Stimulated activated naive CD4-positive, alpha-beta T cell (primary cell): ENCODE measurements at regions not wholly inside any gene's neighbourhood (a gene's known extent, or its start where the extent isn't known, plus 50 kb on each side); places are given as distances from the start of the nearest gene placed in this dataset.
"Not testable (repeated sequence)": the region's sequence is repeated elsewhere in the genome, so short reads cannot be mapped to it uniquely, and the experiment has no call there.

ENCODE experiments used
- DNase-seq, 6 experiments: peaks; one replicate each; lab custom pipeline; 2025; lab: John Stamatoyannopoulos, UW

DNA sequence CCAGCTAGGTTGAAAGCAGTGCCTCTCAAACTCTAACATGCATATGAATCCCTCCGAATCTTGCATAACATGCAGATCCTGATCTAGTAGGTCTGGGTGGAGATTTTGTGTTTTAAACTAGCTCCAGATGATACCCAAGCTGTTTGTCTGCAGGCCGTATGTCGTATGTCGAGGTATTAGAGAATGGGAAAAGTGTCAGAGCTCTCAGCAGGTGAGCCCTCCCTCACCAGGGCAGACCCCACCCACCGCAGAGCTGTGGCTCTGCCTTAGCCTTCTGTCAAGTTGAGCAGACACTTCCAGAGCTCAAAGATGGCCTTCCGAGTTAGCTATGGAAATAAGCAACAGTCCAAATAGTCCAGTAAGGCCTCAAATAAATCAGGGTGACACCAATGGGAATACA lies 83.2 kb upstream of the MAP3K1 start:
- no peak for DNase-seq

- not testable (repeated sequence) for DNase-seq
Measured at GRCh38 chr5:56731473-56731872, 83.9 kb upstream of the MAP3K1 start.

GRCh38 chr5:56729488-56729887 lies 85.9 kb upstream of the MAP3K1 start:
- no peak for DNase-seq

DNA sequence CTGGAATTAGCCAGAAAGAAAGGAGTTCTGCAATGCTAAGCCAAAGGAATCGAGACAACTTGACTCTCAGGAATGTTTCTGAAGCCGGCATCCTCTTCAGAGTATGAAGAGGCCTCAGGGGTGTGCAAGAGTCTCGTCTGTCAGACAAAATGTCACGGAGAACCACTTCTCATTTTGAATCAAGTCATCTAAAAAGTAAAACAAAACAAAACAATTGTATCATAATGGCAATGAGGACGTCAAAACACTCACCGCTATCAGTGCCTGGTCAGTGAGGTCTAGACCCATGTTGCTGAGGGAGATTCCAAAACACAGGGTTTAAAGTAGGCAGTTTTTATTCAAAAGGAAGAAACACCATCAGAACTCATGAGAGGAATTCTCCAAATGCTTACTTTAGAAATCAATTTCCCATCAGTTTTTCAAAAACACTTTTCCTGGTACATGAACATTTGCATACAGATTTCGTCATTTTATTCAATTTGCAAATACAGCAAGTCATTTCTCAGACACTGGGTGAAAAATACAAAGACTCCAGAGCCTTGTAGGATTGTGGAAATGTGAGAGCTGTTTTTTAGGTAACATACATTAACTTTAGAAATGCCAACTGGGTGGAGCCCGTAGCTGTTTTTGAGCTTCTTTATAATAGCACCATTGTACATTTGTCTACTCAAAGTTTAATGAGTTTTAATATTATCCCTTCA lies 89.5 kb upstream of the MAP3K1 start:
- DNase-seq = no peak

- not testable (repeated sequence) for DNase-seq
Measured at GRCh38 chr5:56724857-56725256, 90.5 kb upstream of the MAP3K1 start.

- DNase-seq = no peak
Measured at GRCh38 chr5:56722317-56722716, 93.0 kb upstream of the MAP3K1 start.

DNA sequence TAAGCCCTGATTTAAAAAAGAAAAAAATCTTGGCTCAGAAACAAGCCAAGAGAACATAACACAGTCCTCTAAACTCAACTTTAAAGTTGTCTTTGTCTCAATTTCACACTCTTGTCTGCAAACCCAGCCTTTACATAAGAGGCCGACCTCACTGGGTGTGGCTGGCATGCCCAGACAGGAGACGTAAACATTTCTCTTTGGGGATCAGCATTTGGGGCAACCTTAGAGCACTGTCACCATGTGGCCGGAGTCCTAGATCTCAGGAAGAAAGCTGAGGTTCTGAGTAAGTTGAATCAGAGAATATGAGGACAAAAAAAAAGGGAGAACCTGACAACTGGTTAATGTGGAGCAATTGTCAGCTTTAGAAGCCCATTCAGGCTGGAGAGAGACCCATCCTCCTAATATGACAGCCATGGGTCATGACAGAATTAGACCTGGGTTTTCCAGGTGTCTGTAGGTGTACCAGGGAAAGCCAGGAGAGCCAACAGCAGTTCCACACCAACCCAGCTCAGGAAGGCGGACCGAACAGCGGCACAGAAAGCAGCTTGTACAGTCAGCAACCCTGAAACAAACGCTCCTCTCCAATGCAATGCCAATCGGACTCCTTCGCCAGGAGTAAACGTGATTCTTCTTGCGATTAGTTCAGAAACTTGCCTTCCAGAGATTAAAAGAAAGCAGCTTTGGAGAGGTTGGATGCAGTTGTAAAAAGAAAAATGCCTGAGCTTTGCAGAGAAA lies 97.9 kb upstream of the MAP3K1 start:
- DNase-seq = peak in 2 of 6 experiments; percentile 12 to 14

DNA sequence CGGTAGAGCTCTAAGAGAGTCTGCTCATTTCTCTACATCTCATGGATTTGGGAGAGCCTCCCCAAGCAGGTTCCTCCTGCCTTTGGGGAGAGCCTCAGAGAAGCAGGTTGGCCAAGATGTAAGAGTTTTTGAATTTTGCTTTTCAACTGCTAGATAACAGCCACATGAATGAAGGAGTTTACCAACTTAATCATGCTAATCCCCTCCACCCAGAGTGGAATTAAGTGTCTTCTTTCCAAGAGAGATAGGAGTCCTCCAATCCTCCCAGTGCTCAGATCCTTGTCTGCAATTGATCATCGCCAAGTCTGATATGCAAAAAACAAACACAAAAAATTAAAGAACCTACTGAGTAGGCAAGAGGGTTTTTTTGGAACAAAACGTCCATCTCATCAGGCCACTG lies 99.4 kb upstream of the MAP3K1 start:
- no peak for DNase-seq

DNA sequence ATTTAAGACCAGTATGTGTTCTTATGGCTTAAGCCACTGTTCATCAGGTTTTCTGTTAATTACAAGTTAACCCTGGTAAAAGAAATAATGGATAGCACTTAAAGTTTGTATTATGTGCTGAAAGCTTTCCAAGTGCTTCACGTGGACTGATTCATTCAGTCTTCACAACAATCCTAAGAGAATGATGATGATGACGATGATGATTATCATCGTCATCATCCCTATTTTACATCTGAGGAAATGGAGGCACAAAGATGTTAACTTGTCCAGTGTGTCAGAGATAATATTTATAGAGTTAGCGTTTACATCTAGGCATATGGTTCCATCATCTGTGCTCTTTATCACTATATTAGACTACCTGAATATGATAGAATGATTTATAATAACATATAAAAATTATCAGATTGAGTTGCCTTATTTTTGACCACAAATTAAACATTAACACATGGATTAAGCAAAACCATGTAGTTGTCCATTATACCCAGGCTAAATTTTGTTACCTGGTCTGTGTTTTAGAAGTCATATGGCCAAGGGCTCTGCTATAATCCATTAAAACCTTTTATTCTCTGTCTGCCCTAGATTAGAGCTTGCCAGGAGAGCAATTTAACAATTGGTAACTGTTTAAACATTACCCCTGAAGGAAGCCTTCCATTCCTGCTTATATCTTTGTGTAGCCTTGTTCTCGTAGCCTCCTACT lies 102.3 kb upstream of the MAP3K1 start:
- no peak for DNase-seq

- no peak for DNase-seq
Measured at GRCh38 chr5:56710826-56711590, 104.3 kb upstream of the MAP3K1 start.

GRCh38 chr5:56706504-56706903 lies 108.8 kb upstream of the MAP3K1 start:
- DNase-seq = no peak

GRCh38 chr5:56705217-56705616 lies 110.1 kb upstream of the MAP3K1 start:
- no peak for DNase-seq

DNA sequence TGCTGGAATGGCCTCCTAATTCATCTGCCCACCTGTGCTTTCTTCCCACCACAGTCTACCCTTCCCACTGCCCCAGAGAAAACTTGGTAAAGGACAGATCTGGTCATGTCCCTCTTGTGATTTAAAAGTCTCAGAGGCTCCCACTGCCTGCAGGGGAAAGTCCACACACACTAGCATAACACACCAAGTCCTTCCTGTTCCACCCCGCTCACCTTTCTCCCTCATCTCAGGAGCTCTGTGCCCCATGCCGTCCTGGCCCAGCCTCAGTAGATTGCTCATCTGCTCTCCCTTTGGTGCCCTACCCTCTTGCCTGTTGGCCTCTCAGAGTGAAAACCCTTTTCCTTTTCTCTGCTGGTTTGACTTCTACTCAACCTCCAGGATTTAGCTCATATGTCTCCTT lies 111.4 kb upstream of the MAP3K1 start:
- DNase-seq = no peak

DNA sequence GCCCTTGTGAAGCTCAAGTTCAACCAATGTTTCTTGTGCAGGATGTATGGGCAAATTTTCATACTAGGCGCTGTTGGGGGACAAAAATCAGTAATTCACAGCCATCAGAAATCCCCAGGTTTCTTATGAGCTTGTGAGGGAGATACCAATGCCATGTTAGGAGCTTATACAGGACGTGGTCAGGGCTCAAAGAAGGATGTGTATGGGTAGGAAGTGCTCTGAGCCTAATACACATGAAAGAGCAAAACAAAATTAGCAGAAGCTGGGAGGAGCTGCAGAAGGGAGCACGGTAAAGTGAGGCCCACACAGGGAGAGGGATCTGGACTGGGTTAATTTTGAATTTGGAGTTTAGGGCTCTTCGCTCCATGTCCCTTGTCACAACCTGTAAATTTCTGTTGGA lies 114.6 kb upstream of the MAP3K1 start:
- DNase-seq = peak in 2 of 6 experiments; percentile 1 to 12

DNA sequence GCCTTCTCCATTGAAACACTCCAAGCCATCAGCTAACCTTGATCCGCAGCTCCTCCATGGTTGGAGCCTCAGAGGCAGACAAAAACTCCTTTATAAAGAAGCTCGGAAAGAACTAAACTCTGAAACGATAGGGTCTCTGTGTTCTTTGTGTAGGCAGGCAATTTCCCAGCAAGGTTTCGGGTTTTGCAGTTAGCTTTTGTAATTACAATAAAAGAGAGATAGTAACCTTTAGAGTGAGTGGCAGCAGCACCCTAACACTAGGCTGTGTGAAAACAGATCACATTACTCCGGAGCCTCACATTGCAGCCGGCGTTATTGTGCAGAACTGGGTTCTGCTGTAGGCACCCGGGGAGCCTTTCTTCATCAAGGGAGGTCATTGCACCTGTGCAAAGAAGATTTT lies 115.8 kb upstream of the MAP3K1 start:
- DNase-seq = no peak

- peak in 2 of 6 experiments; percentile 9 to 22 for DNase-seq
Measured at GRCh38 chr5:56698463-56699381, 116.6 kb upstream of the MAP3K1 start.

DNA sequence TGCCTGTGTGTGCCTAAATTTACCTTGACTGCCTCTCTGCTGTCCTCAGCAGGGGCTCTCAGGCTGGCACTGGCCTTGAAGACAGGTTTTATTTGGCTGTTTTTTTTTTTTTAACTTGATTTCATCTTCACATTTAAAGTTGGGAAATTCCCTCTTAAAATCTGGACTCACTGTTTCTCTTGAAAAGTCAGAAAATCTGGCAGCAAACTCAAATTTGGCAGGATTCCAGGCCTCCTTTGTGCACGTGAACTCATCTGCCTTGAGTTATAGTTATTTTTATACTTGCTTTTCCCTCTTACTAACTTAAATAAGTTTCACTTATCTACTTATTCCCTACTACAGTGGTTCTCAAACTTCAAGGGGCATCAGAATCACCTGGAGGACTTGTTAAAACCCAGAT lies 118.4 kb upstream of the MAP3K1 start:
- DNase-seq = peak in 4 of 6 experiments; percentile 13 to 52 (median 24)

- no peak for DNase-seq
Measured at GRCh38 chr5:56693220-56693579, 122.1 kb upstream of the MAP3K1 start.

DNA sequence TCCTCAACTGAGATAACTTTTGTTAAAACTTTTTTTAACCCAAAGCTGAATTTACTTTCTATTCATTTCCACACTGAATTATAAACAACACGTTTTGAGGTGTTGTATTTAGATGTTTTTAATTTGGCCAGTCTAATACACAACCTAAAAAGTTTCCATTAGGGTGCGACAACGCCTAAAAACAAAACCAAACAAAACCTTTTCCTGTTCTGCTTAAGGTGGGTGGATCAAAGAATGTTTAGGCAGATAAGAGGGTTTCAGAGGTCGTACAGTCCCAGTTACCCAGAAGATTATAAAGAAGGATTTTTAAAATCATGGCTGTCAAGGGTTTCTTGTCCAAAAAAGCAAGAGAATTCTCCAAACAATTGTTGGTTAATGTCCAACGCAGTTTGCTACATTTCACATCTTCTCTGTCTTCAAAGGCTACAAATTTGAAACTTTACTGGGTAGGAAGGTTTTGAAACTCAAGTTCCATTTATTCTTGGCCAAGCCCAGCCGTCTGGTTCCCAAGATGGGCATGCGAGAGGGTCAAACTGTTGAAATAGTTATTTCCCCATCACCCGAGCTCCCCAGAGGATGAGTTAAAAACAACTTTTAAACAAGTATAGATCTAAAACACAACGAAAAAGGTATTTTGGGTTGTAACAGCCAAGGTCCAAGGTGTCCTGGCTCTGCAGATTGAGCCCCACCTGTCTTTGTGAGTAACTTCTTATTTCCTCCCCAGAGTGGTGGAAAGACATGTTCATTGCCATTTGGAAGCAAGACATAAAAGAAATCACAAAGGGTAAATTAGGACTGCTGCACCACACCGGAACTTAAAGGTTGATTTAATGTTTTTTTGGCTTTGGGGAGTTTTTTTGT lies 122.8 kb upstream of the MAP3K1 start:
- DNase-seq = peak in 2 of 6 experiments; percentile 23

DNA sequence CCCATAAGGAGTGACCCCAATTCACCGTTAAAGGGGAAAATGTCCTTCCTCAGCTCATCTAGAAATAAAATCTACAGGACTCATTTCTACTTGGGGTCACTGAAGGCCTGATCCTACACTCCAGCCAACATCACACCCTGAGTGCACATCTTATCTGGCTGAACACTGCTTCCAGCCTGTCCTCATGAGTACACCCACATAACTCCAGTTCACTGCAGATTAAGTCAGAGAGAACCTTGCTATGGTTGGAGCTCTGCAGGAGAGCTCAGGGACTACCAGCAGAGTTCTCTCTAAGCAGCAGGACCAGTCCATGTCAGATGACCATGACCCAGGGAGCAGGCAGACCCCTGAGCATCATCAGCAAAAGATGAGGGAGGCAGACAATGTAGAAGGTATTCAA lies 126.9 kb upstream of the MAP3K1 start:
- DNase-seq = no peak
